IMR-90 (cell line): ENCODE measurements at regions not wholly inside any gene's neighbourhood (a gene's known extent, or its start where the extent isn't known, plus 50 kb on each side); places are given as distances from the start of the nearest gene placed in this dataset.

Experiments used
- ATAC-seq: fragments of 200-7000 bp; cut with Tn5 transposase; 2 replicates; pipeline ENCODE4 v1.9.1; 2020; ENCODE audit warnings: low read depth, mild to moderate bottlenecking, moderate library complexity
- BruUV-seq: library from RNA; stranded (reverse); fragments of 400-500 nt; replicated peaks from 2 replicates; lab custom pipeline; 2021; lab: Mats Ljungman, UMichigan
- CTCF ChIA-PET: fragments of 300-600 bp; formaldehyde crosslinking; extraction: SDS; loops from one replicate; lab custom pipeline; 2021; ENCODE audit warnings: antibody characterized with exemption; lab: Yijun Ruan, JAX
- POLR2A ChIA-PET: fragments of 300-600 bp; sonication (Branson Sonifier 250); formaldehyde crosslinking; loops from one replicate; lab custom pipeline; 2022; ENCODE audit warnings: antibody characterized with exemption; ENCODE audit not compliant: unreplicated experiment; lab: Charles Lee
- DNase-seq: peaks from one replicate; pipeline ENCODE4 v3.0.0; 2013
- H2AFZ ChIP-seq: replicated peaks from 2 replicates; pipeline ENCODE3; 2013; ENCODE audit warnings: low read length, mild to moderate bottlenecking; ENCODE audit not compliant: poor library complexity
- H2AK5ac ChIP-seq: 2 replicates; pipeline ENCODE4 v1.6.1; 2013; ENCODE audit warnings: low read depth, low read length, inconsistent platforms
- H2AK9ac ChIP-seq: replicated peaks from 2 replicates; pipeline ENCODE3; 2013; ENCODE audit warnings: mild to moderate bottlenecking, low read depth, low read length, moderate library complexity; ENCODE audit not compliant: poor library complexity
- H2BK120ac ChIP-seq: 2 replicates; pipeline ENCODE4 v1.6.1; 2013; ENCODE audit warnings: low read depth, low read length, inconsistent platforms
- H2BK15ac ChIP-seq: 3 replicates; pipeline ENCODE4 v1.6.1; 2013; ENCODE audit warnings: low read depth, low read length, inconsistent platforms
- H2BK20ac ChIP-seq: 2 replicates; pipeline ENCODE4 v1.6.1; 2013; ENCODE audit warnings: low read depth, mild to moderate bottlenecking, inconsistent platforms, low read length, moderate library complexity
- H2BK5ac ChIP-seq: 2 replicates; pipeline ENCODE4 v1.6.1; 2013; ENCODE audit warnings: mild to moderate bottlenecking, low read depth, low read length, inconsistent platforms; ENCODE audit not compliant: poor library complexity, severe bottlenecking
- H3K14ac ChIP-seq: replicated peaks from 2 replicates; pipeline ENCODE4 v1.6.1; 2013; ENCODE audit warnings: low read depth, low read length, inconsistent platforms
- H3K18ac ChIP-seq: 2 replicates; pipeline ENCODE4 v1.6.1; 2013; ENCODE audit warnings: low read depth, low read length, control low read depth
- H3K23ac ChIP-seq: 2 replicates; pipeline ENCODE4 v1.6.1; 2013; ENCODE audit warnings: low read depth, low read length, inconsistent platforms
- H3K27ac ChIP-seq: 2 replicates; pipeline ENCODE4 v1.5.1; 2013; ENCODE audit warnings: mild to moderate bottlenecking, control low read depth, low read length; ENCODE audit not compliant: insufficient read depth
- H3K27me3 ChIP-seq: 2 replicates; pipeline ENCODE4 v1.6.1; 2013; ENCODE audit warnings: low read length; ENCODE audit not compliant: control insufficient read depth, insufficient read depth
- H3K36me3 ChIP-seq: 2 replicates; pipeline ENCODE4 v1.6.1; 2013; ENCODE audit warnings: low read length, mixed read lengths; ENCODE audit not compliant: control insufficient read depth, insufficient read depth
- H3K4ac ChIP-seq: 2 replicates; pipeline ENCODE4 v1.6.1; 2013; ENCODE audit warnings: low read depth, low read length, inconsistent platforms
- H3K4me1 ChIP-seq: 2 replicates; pipeline ENCODE4 v1.6.1; 2013; ENCODE audit warnings: low read length, mixed read lengths; ENCODE audit not compliant: control insufficient read depth, insufficient read depth
- H3K4me2 ChIP-seq: 2 replicates; pipeline ENCODE4 v1.6.1; 2013; ENCODE audit warnings: low read depth, mild to moderate bottlenecking, control low read depth, low read length, moderate library complexity
- H3K4me3 ChIP-seq: 2 replicates; pipeline ENCODE4 v1.5.1; 2013; ENCODE audit warnings: low read depth, mild to moderate bottlenecking, control low read depth, low read length, moderate library complexity; ENCODE audit not compliant: insufficient read depth
- H3K56ac ChIP-seq: 2 replicates; pipeline ENCODE4 v1.6.1; 2013; ENCODE audit warnings: low read length, inconsistent platforms; ENCODE audit not compliant: insufficient read depth; ENCODE audit errors: extremely low read depth
- H3K79me1 ChIP-seq, 2 experiments: 2 replicates each; pipeline ENCODE4 v1.6.1; 2013; ENCODE audit warnings: low read length in 2 of 2, inconsistent platforms in 1 of 2, low read depth in 1 of 2
- H3K9ac ChIP-seq: 2 replicates; pipeline ENCODE4 v1.6.1; 2013; ENCODE audit warnings: low read depth, low read length, control low read depth
- H3K9me1 ChIP-seq: 2 replicates; pipeline ENCODE4 v1.6.1; 2013; ENCODE audit warnings: low read length, inconsistent platforms; ENCODE audit not compliant: insufficient read depth
- H3K9me3 ChIP-seq: 2 replicates; pipeline ENCODE4 v1.6.1; 2013; ENCODE audit warnings: low read length; ENCODE audit not compliant: control insufficient read depth, insufficient read depth
- H4K20me1 ChIP-seq: 2 replicates; pipeline ENCODE4 v1.6.1; 2013; ENCODE audit warnings: low read length, inconsistent platforms; ENCODE audit not compliant: insufficient read depth
- H4K5ac ChIP-seq: 2 replicates; pipeline ENCODE4 v1.6.1; 2013; ENCODE audit warnings: mild to moderate bottlenecking, low read depth, low read length, control low read depth
- H4K8ac ChIP-seq, 2 experiments: 2 replicates each; pipeline ENCODE4 v1.6.1; 2013; ENCODE audit warnings: low read depth in 2 of 2, low read length in 2 of 2, control low read depth in 1 of 2, inconsistent platforms in 1 of 2
- H4K91ac ChIP-seq: 2 replicates; pipeline ENCODE4 v1.6.1; 2013; ENCODE audit warnings: low read depth, low read length, inconsistent platforms; ENCODE audit not compliant: insufficient read depth
- MAFK ChIP-seq: IDR thresholded peaks from 2 replicates; pipeline ENCODE4 v1.6.1; 2012; ENCODE audit warnings: low read depth, low read length, improper control_type of control experiment
- RAD21 ChIP-seq: IDR thresholded peaks from 2 replicates; pipeline ENCODE4 v1.6.1; 2012; ENCODE audit warnings: low read length, improper control_type of control experiment
- RFX5 ChIP-seq: IDR thresholded peaks from 2 replicates; pipeline ENCODE4 v1.8.0; 2012; ENCODE audit warnings: low read depth, mild to moderate bottlenecking, low read length, moderate library complexity
- SMC3 ChIP-seq: fragments of 150-350 bp; IDR thresholded peaks from 2 replicates; pipeline ENCODE4 v1.6.1; 2016; ENCODE audit warnings: low read depth, mild to moderate bottlenecking, antibody characterized with exemption, low read length, moderate library complexity
- WGBS, 2 experiments: methylation state at CpG; one replicate each; pipeline versions ENCODE4 v1.1.5 to v1.1.7; 2013; ENCODE audit warnings: missing lambda C conversion rate in 2 of 2; ENCODE audit not compliant: insufficient read length in 1 of 2; ENCODE audit errors: extremely low coverage in 2 of 2; 5-methylcytosine and 5-hydroxymethylcytosine counted together
- dilution Hi-C: fragments of 300-500 bp; cut with HindIII; formaldehyde crosslinking; loops from one replicate; pipeline ENCODE4 v1.14.3; 2018; ENCODE audit warnings: low sequenced_read_pairs; ENCODE audit not compliant: unreplicated experiment
- in situ Hi-C: fragments of 300-500 bp; cut with MboI; formaldehyde crosslinking; loops from 3 replicates; pipeline ENCODE4 v1.14.3; 2019; ENCODE audit warnings: low sequenced_read_pairs, inconsistent platforms, mixed read lengths
- intact Hi-C: fragments of 100-400 bp; cut with micrococcal nuclease; formaldehyde crosslinking; loops from 2 replicates; pipeline ENCODE4 v1.10.0; 2022
- TF ChIP-seq, protein P1 (sequence below): fragments of 150-350 bp; IDR thresholded peaks from 2 replicates; pipeline ENCODE4 v1.6.1; 2016; ENCODE audit warnings: low read depth, mild to moderate bottlenecking, low read length, moderate library complexity, borderline replicate concordance
- TF ChIP-seq, protein P2 (sequence below): conservative IDR thresholded peaks from 2 replicates; pipeline ENCODE4 v1.5.1; 2012; ENCODE audit warnings: mild to moderate bottlenecking, low read depth, low read length, improper control_type of control experiment

DNA sequence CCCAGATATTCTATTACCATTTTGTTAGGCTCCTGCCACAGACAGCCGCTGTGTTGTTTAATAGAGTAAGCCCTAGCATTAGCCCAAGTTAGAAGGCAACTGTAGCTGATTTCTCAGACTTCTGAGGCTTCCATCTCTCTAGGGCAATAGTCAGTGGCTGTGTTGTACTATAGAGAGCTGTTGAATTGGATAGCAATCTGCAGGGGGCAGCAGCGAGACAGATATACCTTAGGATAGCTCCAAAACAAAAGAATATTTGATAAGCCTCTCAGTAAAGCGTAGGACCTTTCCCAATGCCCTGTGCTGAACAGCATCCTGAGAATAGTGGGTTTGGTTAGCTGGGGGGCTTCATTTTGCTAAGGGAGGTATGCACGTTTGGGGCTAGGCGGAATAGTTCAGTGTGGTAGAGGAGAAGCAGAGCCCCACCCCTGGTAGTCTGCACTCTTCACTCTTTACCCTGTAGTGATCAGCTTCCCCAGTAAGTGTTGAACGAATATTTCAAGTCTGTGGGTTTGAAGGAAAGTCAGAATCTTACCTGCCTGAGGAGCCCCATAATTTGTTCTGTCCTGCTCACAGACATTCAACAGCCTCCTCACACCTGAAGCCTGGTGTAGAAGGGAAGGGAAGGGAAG lies 515.1 kb downstream of the INSC start:
- WGBS, 2 experiments: no CpG with 5 or more reads among the region's 6 CpGs
- no peaks in the 10 kb centered on the region for H3K36me3 ChIP-seq
- in situ Hi-C loops: no loop called here
- no peaks in the 10 kb centered on the region for H3K9me3 ChIP-seq
- BruUV-seq: no TSS peak
- H3K9me1 ChIP-seq: no peaks in the 10 kb centered on the region
- no peak overlapping the region for H2BK20ac ChIP-seq
- no peak overlapping the region for H3K4me3 ChIP-seq
- no peak overlapping the region for H2BK120ac ChIP-seq
- no peak overlapping the region for H3K18ac ChIP-seq
- no peak overlapping the region for H3K27ac ChIP-seq
- no peak overlapping the region for H4K91ac ChIP-seq
- intact Hi-C loops: loop anchor here (10.0 kb wide), 2 partner anchors 205 to 305 kb away; no protein-coding TSS in a partner anchor
- no peak overlapping the region for H4K8ac ChIP-seq
- H2BK15ac ChIP-seq: no peak overlapping the region
- no peak overlapping the region for H3K56ac ChIP-seq
- no peak overlapping the region for H2BK5ac ChIP-seq
- ChIA-PET POLR2A (no interaction called here), CTCF (interaction anchor here (0.8 to 1.3 kb wide), 5 partner anchors 12 to 185 kb away, joined by 3 to 4 read pairs (median 3); no protein-coding TSS in a partner anchor)
- no peak overlapping the region for H3K4ac ChIP-seq
- H4K20me1 ChIP-seq: no peaks in the 10 kb centered on the region
- H3K9ac ChIP-seq: no peak overlapping the region
- H4K5ac ChIP-seq: no peak overlapping the region
- no peaks in the 10 kb centered on the region; the same call in 1 of the 2 replicates for H3K27me3 ChIP-seq
- ATAC-seq (peak; percentile 28; the same call in 1 of the 2 replicates), DNase-seq (no peak)
- dilution Hi-C loops: no loop called here
- H3K4me2 ChIP-seq: no peak overlapping the region
- H3K4me1 ChIP-seq: peaks cover 7% of the 10 kb centered on the region
- TF ChIP-seq, protein P1, sequence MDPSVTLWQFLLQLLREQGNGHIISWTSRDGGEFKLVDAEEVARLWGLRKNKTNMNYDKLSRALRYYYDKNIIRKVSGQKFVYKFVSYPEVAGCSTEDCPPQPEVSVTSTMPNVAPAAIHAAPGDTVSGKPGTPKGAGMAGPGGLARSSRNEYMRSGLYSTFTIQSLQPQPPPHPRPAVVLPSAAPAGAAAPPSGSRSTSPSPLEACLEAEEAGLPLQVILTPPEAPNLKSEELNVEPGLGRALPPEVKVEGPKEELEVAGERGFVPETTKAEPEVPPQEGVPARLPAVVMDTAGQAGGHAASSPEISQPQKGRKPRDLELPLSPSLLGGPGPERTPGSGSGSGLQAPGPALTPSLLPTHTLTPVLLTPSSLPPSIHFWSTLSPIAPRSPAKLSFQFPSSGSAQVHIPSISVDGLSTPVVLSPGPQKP: no peak
- TF ChIP-seq RAD21: 0 out of 2 replicates have a peak, but pooled peaks have one; percentile 6
- TF ChIP-seq, protein P2, sequence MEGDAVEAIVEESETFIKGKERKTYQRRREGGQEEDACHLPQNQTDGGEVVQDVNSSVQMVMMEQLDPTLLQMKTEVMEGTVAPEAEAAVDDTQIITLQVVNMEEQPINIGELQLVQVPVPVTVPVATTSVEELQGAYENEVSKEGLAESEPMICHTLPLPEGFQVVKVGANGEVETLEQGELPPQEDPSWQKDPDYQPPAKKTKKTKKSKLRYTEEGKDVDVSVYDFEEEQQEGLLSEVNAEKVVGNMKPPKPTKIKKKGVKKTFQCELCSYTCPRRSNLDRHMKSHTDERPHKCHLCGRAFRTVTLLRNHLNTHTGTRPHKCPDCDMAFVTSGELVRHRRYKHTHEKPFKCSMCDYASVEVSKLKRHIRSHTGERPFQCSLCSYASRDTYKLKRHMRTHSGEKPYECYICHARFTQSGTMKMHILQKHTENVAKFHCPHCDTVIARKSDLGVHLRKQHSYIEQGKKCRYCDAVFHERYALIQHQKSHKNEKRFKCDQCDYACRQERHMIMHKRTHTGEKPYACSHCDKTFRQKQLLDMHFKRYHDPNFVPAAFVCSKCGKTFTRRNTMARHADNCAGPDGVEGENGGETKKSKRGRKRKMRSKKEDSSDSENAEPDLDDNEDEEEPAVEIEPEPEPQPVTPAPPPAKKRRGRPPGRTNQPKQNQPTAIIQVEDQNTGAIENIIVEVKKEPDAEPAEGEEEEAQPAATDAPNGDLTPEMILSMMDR: peak; percentile 36; the same call in 1 of the 2 replicates
- no peak for TF ChIP-seq RFX5
- no peak for TF ChIP-seq MAFK
- TF ChIP-seq SMC3: peak; percentile 8; the same call in 1 of the 2 replicates
- no peak overlapping the region for H2AFZ ChIP-seq
- no peak overlapping the region for H2AK9ac ChIP-seq
- no peak overlapping the region for H2AK5ac ChIP-seq
- H3K14ac ChIP-seq: no peak overlapping the region
- no peak overlapping the region for H3K23ac ChIP-seq
- H3K79me1 ChIP-seq: no peaks in the 10 kb centered on the region
